DOHH2 (cell line): ENCODE measurements at regions not wholly inside any gene's neighbourhood (a gene's known extent, or its start where the extent isn't known, plus 50 kb on each side); places are given as distances from the start of the nearest gene placed in this dataset.

Source experiments
- H3F3A ChIP-seq: fragments of 200-600 bp; sonication (generic), shearing (Covaris generic); 2 replicates; pipeline ENCODE4 v1.6.0; 2016; ENCODE audit warnings: antibody characterized with exemption, mild to moderate bottlenecking; ENCODE audit not compliant: control insufficient read depth, insufficient read depth
- H3K27ac ChIP-seq: fragments of 200-600 bp; sonication (generic); 2 replicates; pipeline ENCODE4 v1.5.1; 2014; ENCODE audit warnings: low read depth, mild to moderate bottlenecking, low read length, moderate library complexity
- H3K27me3 ChIP-seq: fragments of 200-600 bp; sonication (generic); 2 replicates; pipeline ENCODE4 v1.6.1; 2014; ENCODE audit warnings: mild to moderate bottlenecking, low read length, mixed read lengths; ENCODE audit not compliant: control insufficient read depth
- H3K36me3 ChIP-seq: fragments of 200-600 bp; sonication (generic); 2 replicates; pipeline ENCODE4 v1.6.1; 2014; ENCODE audit warnings: mild to moderate bottlenecking, low read length, moderate library complexity, mixed read lengths; ENCODE audit not compliant: control insufficient read depth
- H3K4me1 ChIP-seq: fragments of 200-600 bp; sonication (generic); 2 replicates; pipeline ENCODE4 v1.6.1; 2014; ENCODE audit warnings: mild to moderate bottlenecking, low read length, mixed read lengths; ENCODE audit not compliant: control insufficient read depth
- H3K4me2 ChIP-seq: fragments of 200-600 bp; sonication (generic); 2 replicates; pipeline ENCODE4 v1.6.0; 2014; ENCODE audit warnings: mild to moderate bottlenecking, low read length, moderate library complexity
- H3K4me3 ChIP-seq: fragments of 200-600 bp; sonication (generic); 2 replicates; pipeline ENCODE4 v1.5.1; 2014; ENCODE audit warnings: mild to moderate bottlenecking, low read length, mixed read lengths
- H3K79me2 ChIP-seq: fragments of 200-600 bp; sonication (generic); 2 replicates; pipeline ENCODE4 v1.6.1; 2014; ENCODE audit warnings: mild to moderate bottlenecking, low read length, mixed read lengths; ENCODE audit not compliant: control insufficient read depth
- H3K9me2 ChIP-seq: fragments of 200-600 bp; sonication (generic); replicated peaks from 2 replicates; pipeline ENCODE4 v1.6.1; 2014; ENCODE audit warnings: mild to moderate bottlenecking, low read length, mixed read lengths; ENCODE audit not compliant: control insufficient read depth
- H3K9me3 ChIP-seq: fragments of 200-600 bp; sonication (generic); 2 replicates; pipeline ENCODE4 v1.6.1; 2014; ENCODE audit warnings: antibody characterized with exemption, low read length, mixed read lengths; ENCODE audit not compliant: control insufficient read depth, insufficient read depth
- H4K20me1 ChIP-seq: fragments of 200-600 bp; sonication (generic); 2 replicates; pipeline ENCODE4 v1.6.0; 2014; ENCODE audit warnings: low read depth, mild to moderate bottlenecking, antibody characterized with exemption, low read length, moderate library complexity; ENCODE audit not compliant: control insufficient read depth, insufficient read depth
- EZH2phosphoT487 ChIP-seq: fragments of 200-600 bp; sonication (generic); IDR thresholded peaks from 2 replicates; pipeline ENCODE4 v1.6.1; 2017; ENCODE audit warnings: borderline replicate concordance, mild to moderate bottlenecking, antibody characterized with exemption, low read length, moderate library complexity, mixed read lengths
- TF ChIP-seq, protein P1 (sequence below): fragments of 200-600 bp; sonication (generic); IDR thresholded peaks from one replicate; pipeline ENCODE4 v1.5.1; 2014; ENCODE audit warnings: antibody characterized with exemption, mild to moderate bottlenecking, low read depth, low read length; ENCODE audit not compliant: poor library complexity, severe bottlenecking

DNA sequence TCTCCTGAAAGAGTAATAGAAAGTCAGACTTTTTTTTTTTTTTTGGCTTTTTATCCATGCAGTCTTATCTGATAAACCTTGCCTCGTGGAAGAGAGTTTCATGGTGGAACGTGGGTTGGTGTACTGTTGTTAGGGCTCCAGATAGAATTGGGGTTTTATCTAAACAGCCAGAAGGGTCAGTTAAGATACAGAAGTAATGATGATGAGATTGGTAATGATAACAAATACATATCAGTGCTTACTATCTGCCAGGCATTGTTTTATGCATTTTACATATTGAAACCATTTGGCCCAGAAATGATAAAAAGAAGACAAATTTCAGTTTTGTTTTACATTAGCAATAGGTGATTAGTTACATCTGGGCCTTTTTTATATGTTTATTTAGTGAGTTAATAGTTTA is 372.8 kb upstream of the PRICKLE1 start:
- Histone ChIP-seq H3K27me3 (no peaks in the 10 kb centered on the region), H3K4me1 (no peaks in the 10 kb centered on the region), H3K36me3 (no peaks in the 10 kb centered on the region), H3K4me2 (no peak overlapping the region), H4K20me1 (no peaks in the 10 kb centered on the region), H3K79me2 (no peaks in the 10 kb centered on the region), H3F3A (no peaks in the 10 kb centered on the region), H3K27ac (no peak overlapping the region), H3K4me3 (no peak overlapping the region), H3K9me2 (no peaks in the 10 kb centered on the region), H3K9me3 (no peaks in the 10 kb centered on the region)
- TF ChIP-seq, protein P1, sequence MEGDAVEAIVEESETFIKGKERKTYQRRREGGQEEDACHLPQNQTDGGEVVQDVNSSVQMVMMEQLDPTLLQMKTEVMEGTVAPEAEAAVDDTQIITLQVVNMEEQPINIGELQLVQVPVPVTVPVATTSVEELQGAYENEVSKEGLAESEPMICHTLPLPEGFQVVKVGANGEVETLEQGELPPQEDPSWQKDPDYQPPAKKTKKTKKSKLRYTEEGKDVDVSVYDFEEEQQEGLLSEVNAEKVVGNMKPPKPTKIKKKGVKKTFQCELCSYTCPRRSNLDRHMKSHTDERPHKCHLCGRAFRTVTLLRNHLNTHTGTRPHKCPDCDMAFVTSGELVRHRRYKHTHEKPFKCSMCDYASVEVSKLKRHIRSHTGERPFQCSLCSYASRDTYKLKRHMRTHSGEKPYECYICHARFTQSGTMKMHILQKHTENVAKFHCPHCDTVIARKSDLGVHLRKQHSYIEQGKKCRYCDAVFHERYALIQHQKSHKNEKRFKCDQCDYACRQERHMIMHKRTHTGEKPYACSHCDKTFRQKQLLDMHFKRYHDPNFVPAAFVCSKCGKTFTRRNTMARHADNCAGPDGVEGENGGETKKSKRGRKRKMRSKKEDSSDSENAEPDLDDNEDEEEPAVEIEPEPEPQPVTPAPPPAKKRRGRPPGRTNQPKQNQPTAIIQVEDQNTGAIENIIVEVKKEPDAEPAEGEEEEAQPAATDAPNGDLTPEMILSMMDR: no peak
- TF ChIP-seq EZH2phosphoT487: no peak

DNA sequence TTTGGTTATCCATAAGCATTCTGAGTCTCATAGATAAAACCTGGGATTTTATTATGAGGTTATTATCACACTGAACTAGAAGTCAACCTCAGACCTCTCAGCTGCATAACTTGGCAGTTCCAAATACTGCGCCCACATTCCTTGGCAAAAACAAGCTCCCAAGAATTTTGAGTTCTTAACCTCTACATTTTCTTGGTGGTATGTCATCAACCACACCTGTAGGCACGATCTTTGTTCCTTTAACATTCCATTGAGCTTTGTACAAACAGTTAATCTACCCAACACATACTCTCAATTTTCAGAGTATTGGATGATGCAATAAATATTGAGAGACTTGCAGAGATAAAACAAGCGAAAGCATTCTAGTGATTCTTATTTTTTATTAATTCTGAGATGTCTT is 371.8 kb upstream of the PRICKLE1 start:
- Histone ChIP-seq H3K27me3 (no peaks in the 10 kb centered on the region), H4K20me1 (no peaks in the 10 kb centered on the region), H3K4me2 (no peak overlapping the region), H3K36me3 (no peaks in the 10 kb centered on the region), H3K4me3 (no peak overlapping the region), H3K9me3 (no peaks in the 10 kb centered on the region), H3K79me2 (no peaks in the 10 kb centered on the region), H3F3A (no peaks in the 10 kb centered on the region), H3K9me2 (no peaks in the 10 kb centered on the region), H3K4me1 (no peaks in the 10 kb centered on the region), H3K27ac (no peak overlapping the region)
- TF ChIP-seq, protein P1: no peak
- no peak for TF ChIP-seq EZH2phosphoT487

DNA sequence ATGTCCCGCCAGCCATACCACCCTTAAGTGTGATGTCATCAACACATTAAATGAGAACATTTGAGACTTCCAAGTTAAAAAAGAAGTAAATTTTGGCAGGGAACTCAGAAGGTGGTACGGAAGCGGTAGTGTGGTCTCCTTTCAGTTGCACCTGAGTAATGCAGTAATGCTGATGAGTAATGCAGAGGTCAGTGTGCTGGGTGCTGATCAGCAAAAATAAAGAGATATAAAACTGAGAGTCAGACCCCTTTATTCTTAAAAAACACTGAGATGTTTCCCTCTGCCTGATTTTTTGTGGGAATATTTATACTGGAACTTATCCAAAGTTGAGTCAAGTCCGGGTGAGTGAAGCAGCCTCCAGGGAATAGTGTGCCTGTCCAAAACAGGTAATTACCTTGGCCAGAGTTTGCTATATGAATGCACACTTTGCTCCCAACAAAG is 370.6 kb upstream of the PRICKLE1 start:
- Histone ChIP-seq H3K79me2 (no peaks in the 10 kb centered on the region), H3K4me3 (no peak overlapping the region), H3K4me2 (no peak overlapping the region), H3K9me3 (no peaks in the 10 kb centered on the region), H3K36me3 (no peaks in the 10 kb centered on the region), H3K4me1 (no peaks in the 10 kb centered on the region), H3K27me3 (no peaks in the 10 kb centered on the region), H3K27ac (no peak overlapping the region), H3F3A (no peaks in the 10 kb centered on the region), H4K20me1 (no peaks in the 10 kb centered on the region), H3K9me2 (no peaks in the 10 kb centered on the region)
- TF ChIP-seq EZH2phosphoT487: no peak
- TF ChIP-seq, protein P1: no peak

DNA sequence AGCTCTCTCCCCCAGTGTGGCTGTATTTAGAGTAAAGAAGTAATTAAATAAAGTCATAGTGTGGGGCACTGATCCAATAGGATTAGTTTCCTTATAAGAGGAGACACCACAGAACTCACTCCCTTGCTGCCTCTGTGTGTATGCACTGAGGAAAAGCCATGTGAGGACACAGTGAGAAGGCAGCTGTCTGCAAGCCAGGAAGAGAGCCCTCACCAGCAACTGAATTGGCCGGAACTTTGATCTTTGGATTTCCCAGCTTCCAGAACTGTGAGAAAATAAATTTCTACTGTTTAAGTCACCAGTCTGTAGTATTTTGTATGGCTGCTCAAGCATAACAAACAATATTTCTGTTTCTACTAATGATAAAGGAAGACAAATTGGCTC is 368.7 kb upstream of the PRICKLE1 start:
- Histone ChIP-seq H4K20me1 (no peaks in the 10 kb centered on the region), H3K4me2 (no peak overlapping the region), H3F3A (no peaks in the 10 kb centered on the region), H3K4me3 (no peak overlapping the region), H3K9me3 (no peaks in the 10 kb centered on the region), H3K4me1 (no peaks in the 10 kb centered on the region), H3K27ac (no peak overlapping the region), H3K36me3 (no peaks in the 10 kb centered on the region), H3K79me2 (no peaks in the 10 kb centered on the region), H3K9me2 (no peaks in the 10 kb centered on the region), H3K27me3 (no peaks in the 10 kb centered on the region)
- TF ChIP-seq, protein P1: no peak
- no peak for TF ChIP-seq EZH2phosphoT487
